Muscle layer of colon (tissue), 2 donors: ENCODE measurements at regions not wholly inside any gene's neighbourhood (a gene's known extent, or its start where the extent isn't known, plus 50 kb on each side); places are given as distances from the start of the nearest gene placed in this dataset.

Experiments used
- H3K27ac ChIP-seq: one replicate; pipeline ENCODE4 v1.7.0; 2013; ENCODE audit warnings: low read depth, mild to moderate bottlenecking, low read length, moderate library complexity
- H3K27me3 ChIP-seq, 2 donors: one replicate each; pipeline ENCODE4 v1.7.0; 2013; ENCODE audit warnings: low read length in 2 of 2, mild to moderate bottlenecking in 2 of 2; ENCODE audit not compliant: insufficient read depth in 2 of 2, control insufficient read depth in 1 of 2
- H3K36me3 ChIP-seq: one replicate; pipeline ENCODE4 v1.7.0; 2013; ENCODE audit warnings: mild to moderate bottlenecking, low read length; ENCODE audit not compliant: insufficient read depth
- H3K4me1 ChIP-seq: one replicate; pipeline ENCODE4 v1.7.0; 2013; ENCODE audit warnings: mild to moderate bottlenecking, low read length; ENCODE audit not compliant: insufficient read depth
- H3K4me3 ChIP-seq, 2 donors: one replicate each; pipeline ENCODE4 v1.7.0; 2013; ENCODE audit warnings: low read length in 2 of 2, low read depth in 1 of 2, mild to moderate bottlenecking in 1 of 2, moderate library complexity in 1 of 2
- H3K9ac ChIP-seq: one replicate; pipeline ENCODE4 v1.7.0; 2013; ENCODE audit warnings: low read length
- H3K9me3 ChIP-seq: one replicate; pipeline ENCODE4 v1.7.0; 2013; ENCODE audit warnings: mild to moderate bottlenecking, low read length
- donor health status: abdominal sarcoma.
- donor health status: Adenocarcinoma of cecum.

GRCh38 chr10:123413353-123413752, 252.8 kb upstream of the GPR26 start:
- Histone ChIP-seq H3K36me3 (no peaks in the 10 kb centered on the region), H3K9me3 (no peaks in the 10 kb centered on the region), H3K4me1 (no peaks in the 10 kb centered on the region), H3K27me3 (no peaks in the 10 kb centered on the region), H3K27ac (no peak overlapping the region), H3K9ac (no peak overlapping the region), H3K4me3 (no peak overlapping the region)

- H3K27me3 ChIP-seq, result no peaks in the 10 kb centered on the region
- H3K9me3 ChIP-seq, result no peaks in the 10 kb centered on the region
- no peak overlapping the region for H3K4me3 ChIP-seq
- H3K36me3 ChIP-seq, result no peaks in the 10 kb centered on the region
- H3K4me1 ChIP-seq, result no peaks in the 10 kb centered on the region
- no peak overlapping the region for H3K27ac ChIP-seq
- no peak overlapping the region for H3K9ac ChIP-seq
These were observed 250.6 kb upstream of the GPR26 start for GRCh38 chr10:123415523-123415922.

GRCh38 chr10:123417414-123417813, 248.7 kb upstream of the GPR26 start:
- no peaks in the 10 kb centered on the region for H3K4me1 ChIP-seq

GRCh38 chr10:123421461-123421860, 244.7 kb upstream of the GPR26 start:
- Histone ChIP-seq H3K36me3 (no peaks in the 10 kb centered on the region), H3K9me3 (no peaks in the 10 kb centered on the region), H3K9ac (no peak overlapping the region), H3K27ac (no peak overlapping the region), H3K4me1 (no peaks in the 10 kb centered on the region), H3K27me3 (no peaks in the 10 kb centered on the region), H3K4me3 (no peak overlapping the region)

More at GRCh38 chr10:123417414-123417813, 248.7 kb upstream of the GPR26 start:
- H3K36me3 ChIP-seq, result no peaks in the 10 kb centered on the region
- H3K9me3 ChIP-seq, result no peaks in the 10 kb centered on the region
- no peaks in the 10 kb centered on the region for H3K27me3 ChIP-seq
- H3K4me3 ChIP-seq, result no peak overlapping the region
- no peak overlapping the region for H3K27ac ChIP-seq
- no peak overlapping the region for H3K9ac ChIP-seq

GRCh38 chr10:123422261-123422660, 243.9 kb upstream of the GPR26 start:
- H3K27ac ChIP-seq, result no peak overlapping the region
- no peaks in the 10 kb centered on the region for H3K4me1 ChIP-seq
- H3K9ac ChIP-seq, result no peak overlapping the region
- H3K9me3 ChIP-seq, result no peaks in the 10 kb centered on the region
- H3K4me3 ChIP-seq, result no peak overlapping the region
- H3K27me3 ChIP-seq, result no peaks in the 10 kb centered on the region
- no peaks in the 10 kb centered on the region for H3K36me3 ChIP-seq

- Histone ChIP-seq H3K4me3 (no peak overlapping the region), H3K27ac (no peak overlapping the region), H3K9me3 (no peaks in the 10 kb centered on the region), H3K27me3 (no peaks in the 10 kb centered on the region), H3K9ac (no peak overlapping the region), H3K36me3 (no peaks in the 10 kb centered on the region), H3K4me1 (no peaks in the 10 kb centered on the region)
These were observed 241.6 kb upstream of the GPR26 start for GRCh38 chr10:123424537-123424936.

GRCh38 chr10:123425680-123426079, 240.5 kb upstream of the GPR26 start:
- no peaks in the 10 kb centered on the region for H3K36me3 ChIP-seq
- no peak overlapping the region for H3K4me3 ChIP-seq
- H3K9ac ChIP-seq, result no peak overlapping the region
- no peak overlapping the region for H3K27ac ChIP-seq
- no peaks in the 10 kb centered on the region for H3K4me1 ChIP-seq
- H3K9me3 ChIP-seq, result no peaks in the 10 kb centered on the region
- no peaks in the 10 kb centered on the region for H3K27me3 ChIP-seq

GRCh38 chr10:123427165-123427786, 238.9 kb upstream of the GPR26 start:
- no peak overlapping the region for H3K27ac ChIP-seq
- H3K9me3 ChIP-seq, result no peaks in the 10 kb centered on the region
- no peak overlapping the region for H3K4me3 ChIP-seq
- H3K9ac ChIP-seq, result no peak overlapping the region
- no peaks in the 10 kb centered on the region for H3K36me3 ChIP-seq
- H3K4me1 ChIP-seq, result no peaks in the 10 kb centered on the region
- no peaks in the 10 kb centered on the region for H3K27me3 ChIP-seq

GRCh38 chr10:123428391-123428790, 237.8 kb upstream of the GPR26 start:
- no peak overlapping the region for H3K4me3 ChIP-seq
- H3K9me3 ChIP-seq, result no peaks in the 10 kb centered on the region
- no peak overlapping the region for H3K27ac ChIP-seq
- H3K36me3 ChIP-seq, result no peaks in the 10 kb centered on the region
- no peaks in the 10 kb centered on the region for H3K27me3 ChIP-seq
- no peak overlapping the region for H3K9ac ChIP-seq
- no peaks in the 10 kb centered on the region for H3K4me1 ChIP-seq

- no peaks in the 10 kb centered on the region for H3K9me3 ChIP-seq
- H3K9ac ChIP-seq, result no peak overlapping the region
- no peak overlapping the region for H3K27ac ChIP-seq
- no peaks in the 10 kb centered on the region for H3K4me1 ChIP-seq
- H3K27me3 ChIP-seq, result no peaks in the 10 kb centered on the region
- no peak overlapping the region for H3K4me3 ChIP-seq
- no peaks in the 10 kb centered on the region for H3K36me3 ChIP-seq
These were observed 236.4 kb upstream of the GPR26 start for GRCh38 chr10:123429706-123430221.

GRCh38 chr10:123433539-123433938, 232.6 kb upstream of the GPR26 start:
- Histone ChIP-seq H3K4me3 (no peak overlapping the region), H3K4me1 (no peaks in the 10 kb centered on the region), H3K27ac (no peak overlapping the region), H3K9ac (no peak overlapping the region), H3K36me3 (no peaks in the 10 kb centered on the region), H3K27me3 (no peaks in the 10 kb centered on the region), H3K9me3 (no peaks in the 10 kb centered on the region)

- Histone ChIP-seq H3K4me3 (no peak overlapping the region), H3K27me3 (no peaks in the 10 kb centered on the region), H3K9me3 (no peaks in the 10 kb centered on the region), H3K9ac (no peak overlapping the region), H3K4me1 (no peaks in the 10 kb centered on the region), H3K36me3 (no peaks in the 10 kb centered on the region), H3K27ac (no peak overlapping the region)
These were observed 231.6 kb upstream of the GPR26 start for GRCh38 chr10:123434435-123435039.
